ENCODE measurements at regions not wholly inside any gene's neighbourhood (a gene's known extent, or its start where the extent isn't known, plus 50 kb on each side); places are given as distances from the start of the nearest gene placed in this dataset.
A peak's percentile ranks its signal among the peaks of the same experiment; 100 is the strongest.

GRCh38 chr6:6376845-6377244, 56.4 kb upstream of the F13A1 start:
- intact Hi-C loops (cut with DNase I), result no loop called here
- DNase-seq, result no peak

GRCh38 chr6:6377621-6378020, 57.2 kb upstream of the F13A1 start:
- intact Hi-C loops (cut with DNase I), result no loop called here
- no peak for DNase-seq

- intact Hi-C loops (cut with DNase I), result no loop called here
- DNase-seq, result no peak
These were observed 59.1 kb upstream of the F13A1 start for GRCh38 chr6:6379573-6379972.

- no peak for DNase-seq
- intact Hi-C loops (cut with DNase I), result no loop called here
These were observed 64.1 kb upstream of the F13A1 start for GRCh38 chr6:6384520-6384919.

- intact Hi-C loops (cut with DNase I), result no loop called here
- DNase-seq, result no peak
These were observed 65.5 kb upstream of the F13A1 start for GRCh38 chr6:6386010-6386409.

GRCh38 chr6:6390849-6391602, 70.6 kb upstream of the F13A1 start:
- intact Hi-C loops (cut with DNase I), result no loop called here
- DNase-seq, result peak in 6 of 10 donors; percentile 39 to 92 (median 68)

- intact Hi-C loops (cut with DNase I), result no loop called here
- no peak for DNase-seq
These were observed 72.0 kb upstream of the F13A1 start for GRCh38 chr6:6392214-6393068.

- DNase-seq, result no peak
- intact Hi-C loops (cut with DNase I), result no loop called here
These were observed 72.6 kb upstream of the F13A1 start for GRCh38 chr6:6393069-6393529.

GRCh38 chr6:6395581-6396197, 75.2 kb upstream of the F13A1 start:
- peak in 1 of 10 donors; percentile 20 for DNase-seq

GRCh38 chr6:6397842-6398241, 77.4 kb upstream of the F13A1 start:
- intact Hi-C loops (cut with DNase I), result no loop called here
- no peak for DNase-seq

More at GRCh38 chr6:6395581-6396197, 75.2 kb upstream of the F13A1 start:
- intact Hi-C loops (cut with DNase I), result no loop called here

- no peak for DNase-seq
These were observed 79.1 kb upstream of the F13A1 start for GRCh38 chr6:6399568-6399967.

GRCh38 chr6:6401401-6401800, 80.9 kb upstream of the F13A1 start:
- intact Hi-C loops (cut with DNase I), result no loop called here
- DNase-seq, result no peak

More at GRCh38 chr6:6399568-6399967, 79.1 kb upstream of the F13A1 start:
- intact Hi-C loops (cut with DNase I), result no loop called here

- intact Hi-C loops (cut with DNase I), result no loop called here
These were observed 81.5 kb upstream of the F13A1 start for GRCh38 chr6:6402006-6402405.

GRCh38 chr6:6402591-6402990, 82.1 kb upstream of the F13A1 start:
- no peak for DNase-seq
- intact Hi-C loops (cut with DNase I), result no loop called here

More at GRCh38 chr6:6402006-6402405, 81.5 kb upstream of the F13A1 start:
- no peak for DNase-seq

- intact Hi-C loops (cut with DNase I), result no loop called here
- DNase-seq, result no peak
These were observed 84.6 kb upstream of the F13A1 start for GRCh38 chr6:6405031-6405430.

GRCh38 chr6:6405997-6406714, 85.7 kb upstream of the F13A1 start:
- intact Hi-C loops (cut with DNase I), result no loop called here
- no peak for DNase-seq

- DNase-seq, result no peak
- intact Hi-C loops (cut with DNase I), result no loop called here
These were observed 86.2 kb upstream of the F13A1 start for GRCh38 chr6:6406715-6407070.

GRCh38 chr6:6407071-6407741, 86.7 kb upstream of the F13A1 start:
- intact Hi-C loops (cut with DNase I), result no loop called here
- no peak for DNase-seq

GRCh38 chr6:6409397-6410030, 89.1 kb upstream of the F13A1 start:
- DNase-seq, result no peak
- intact Hi-C loops (cut with DNase I), result no loop called here

GRCh38 chr6:6411115-6411514, 90.7 kb upstream of the F13A1 start:
- intact Hi-C loops (cut with DNase I), result no loop called here
- DNase-seq, result no peak

All from posterior cingulate gyrus (tissue), 11 donors.